ENCODE measurements at regions not wholly inside any gene's neighbourhood (a gene's known extent, or its start where the extent isn't known, plus 50 kb on each side); places are given as distances from the start of the nearest gene placed in this dataset.

DNA sequence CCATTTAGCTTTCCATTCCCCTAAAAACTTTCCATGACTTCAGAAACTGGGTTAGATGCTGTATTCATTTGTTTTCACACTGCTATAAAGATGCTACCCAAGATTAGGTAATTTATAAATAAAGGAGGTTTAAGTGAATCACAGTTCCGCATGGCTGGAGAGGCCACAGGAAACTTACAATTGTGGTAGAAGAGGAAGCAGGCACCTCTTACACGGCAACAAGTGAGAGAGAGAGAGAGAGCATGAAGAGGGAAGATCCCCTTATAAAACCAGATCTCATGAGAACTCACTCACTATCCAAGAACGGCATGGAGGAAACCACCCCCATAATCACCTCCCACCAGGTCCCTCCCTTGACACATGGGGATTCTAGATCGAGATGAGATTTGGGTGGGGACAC is 336.8 kb downstream of the TFEC start:
- TF ChIP-seq POLR2A (IDR thresholded peaks at IDR 0.05) = no peak
- TF ChIP-seq, protein P1, sequence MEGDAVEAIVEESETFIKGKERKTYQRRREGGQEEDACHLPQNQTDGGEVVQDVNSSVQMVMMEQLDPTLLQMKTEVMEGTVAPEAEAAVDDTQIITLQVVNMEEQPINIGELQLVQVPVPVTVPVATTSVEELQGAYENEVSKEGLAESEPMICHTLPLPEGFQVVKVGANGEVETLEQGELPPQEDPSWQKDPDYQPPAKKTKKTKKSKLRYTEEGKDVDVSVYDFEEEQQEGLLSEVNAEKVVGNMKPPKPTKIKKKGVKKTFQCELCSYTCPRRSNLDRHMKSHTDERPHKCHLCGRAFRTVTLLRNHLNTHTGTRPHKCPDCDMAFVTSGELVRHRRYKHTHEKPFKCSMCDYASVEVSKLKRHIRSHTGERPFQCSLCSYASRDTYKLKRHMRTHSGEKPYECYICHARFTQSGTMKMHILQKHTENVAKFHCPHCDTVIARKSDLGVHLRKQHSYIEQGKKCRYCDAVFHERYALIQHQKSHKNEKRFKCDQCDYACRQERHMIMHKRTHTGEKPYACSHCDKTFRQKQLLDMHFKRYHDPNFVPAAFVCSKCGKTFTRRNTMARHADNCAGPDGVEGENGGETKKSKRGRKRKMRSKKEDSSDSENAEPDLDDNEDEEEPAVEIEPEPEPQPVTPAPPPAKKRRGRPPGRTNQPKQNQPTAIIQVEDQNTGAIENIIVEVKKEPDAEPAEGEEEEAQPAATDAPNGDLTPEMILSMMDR (IDR thresholded peaks at IDR 0.05) = no peak
- no peak for TF ChIP-seq EP300 (IDR thresholded peaks at IDR 0.05)

All from ovary (tissue), 3 donors.